GM12875 (cell line): ENCODE measurements at regions not wholly inside any gene's neighbourhood (a gene's known extent, or its start where the extent isn't known, plus 50 kb on each side); places are given as distances from the start of the nearest gene placed in this dataset.

Experiments
- H3K4me3 ChIP-seq: one replicate; pipeline ENCODE4 v1.5.1; 2011; ENCODE audit warnings: low read depth, low read length, control low read depth
- TF ChIP-seq, protein P1 (sequence below): IDR thresholded peaks from 2 replicates; pipeline ENCODE4 v1.5.1; 2011; ENCODE audit warnings: low read depth, mild to moderate bottlenecking, control low read depth, inconsistent platforms, low read length, moderate library complexity, borderline replicate concordance; ENCODE audit not compliant: insufficient read depth

DNA sequence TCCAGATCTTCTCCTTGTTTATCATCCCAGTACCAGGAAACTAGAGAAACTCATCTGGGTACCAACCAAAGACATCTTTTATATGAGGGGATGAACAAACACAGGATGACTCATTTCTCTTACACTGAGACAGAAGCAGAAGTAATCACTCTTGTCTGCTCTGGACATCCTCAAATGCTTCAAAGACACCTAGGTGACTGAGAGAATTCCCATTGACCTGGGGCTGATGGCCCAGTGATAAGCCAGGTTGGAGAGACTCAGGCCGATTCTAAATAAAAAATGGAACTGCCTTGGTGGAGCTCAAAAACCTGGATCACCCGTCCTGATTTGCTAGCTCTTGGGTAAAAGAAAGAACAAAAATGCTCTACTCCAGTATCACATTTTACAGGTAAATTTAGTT is 182.2 kb downstream of the ZNF486 start:
- no peak overlapping the region for H3K4me3 ChIP-seq
- TF ChIP-seq, protein P1, sequence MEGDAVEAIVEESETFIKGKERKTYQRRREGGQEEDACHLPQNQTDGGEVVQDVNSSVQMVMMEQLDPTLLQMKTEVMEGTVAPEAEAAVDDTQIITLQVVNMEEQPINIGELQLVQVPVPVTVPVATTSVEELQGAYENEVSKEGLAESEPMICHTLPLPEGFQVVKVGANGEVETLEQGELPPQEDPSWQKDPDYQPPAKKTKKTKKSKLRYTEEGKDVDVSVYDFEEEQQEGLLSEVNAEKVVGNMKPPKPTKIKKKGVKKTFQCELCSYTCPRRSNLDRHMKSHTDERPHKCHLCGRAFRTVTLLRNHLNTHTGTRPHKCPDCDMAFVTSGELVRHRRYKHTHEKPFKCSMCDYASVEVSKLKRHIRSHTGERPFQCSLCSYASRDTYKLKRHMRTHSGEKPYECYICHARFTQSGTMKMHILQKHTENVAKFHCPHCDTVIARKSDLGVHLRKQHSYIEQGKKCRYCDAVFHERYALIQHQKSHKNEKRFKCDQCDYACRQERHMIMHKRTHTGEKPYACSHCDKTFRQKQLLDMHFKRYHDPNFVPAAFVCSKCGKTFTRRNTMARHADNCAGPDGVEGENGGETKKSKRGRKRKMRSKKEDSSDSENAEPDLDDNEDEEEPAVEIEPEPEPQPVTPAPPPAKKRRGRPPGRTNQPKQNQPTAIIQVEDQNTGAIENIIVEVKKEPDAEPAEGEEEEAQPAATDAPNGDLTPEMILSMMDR, result no peak

DNA sequence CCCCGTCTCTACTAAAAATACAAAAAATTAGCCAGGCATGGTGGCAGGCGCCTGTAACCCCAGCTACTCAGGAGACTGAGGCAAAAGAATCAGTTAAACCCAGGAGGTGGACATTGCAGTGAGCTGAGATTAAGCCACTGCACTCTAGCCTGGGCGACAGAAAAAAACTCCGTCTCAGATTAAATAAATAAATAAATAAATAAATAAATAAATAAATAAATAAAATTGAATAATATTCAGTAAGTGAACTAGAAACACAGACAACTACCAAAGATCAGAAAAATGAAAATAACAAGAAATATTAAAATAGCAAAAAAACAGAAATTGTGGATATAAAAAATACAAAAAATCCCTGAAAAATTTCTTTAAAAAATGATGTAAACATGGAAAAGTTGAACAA is 172.4 kb downstream of the ZNF486 start:
- H3K4me3 ChIP-seq, result no peak overlapping the region
- TF ChIP-seq, protein P1, result no peak

DNA sequence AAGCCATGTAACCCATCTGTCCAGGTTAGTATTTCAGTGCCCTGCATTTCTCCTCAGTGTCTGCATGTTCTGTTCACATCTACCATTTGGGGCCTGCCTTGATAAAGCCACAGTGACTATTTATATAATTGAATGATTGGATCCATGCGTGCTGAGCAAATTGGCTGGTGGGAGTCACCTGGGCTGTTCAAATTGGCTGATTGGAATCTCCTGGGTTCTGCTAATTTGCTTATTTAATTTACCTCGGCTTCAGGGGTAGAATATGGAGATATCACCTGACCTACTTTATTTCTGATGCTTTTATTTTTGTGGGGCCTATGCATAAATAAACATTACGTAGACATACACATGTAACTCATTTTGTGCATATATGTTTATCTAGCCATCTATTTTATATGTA is 167.7 kb downstream of the ZNF486 start:
- TF ChIP-seq, protein P1, result no peak
- no peak overlapping the region for H3K4me3 ChIP-seq

DNA sequence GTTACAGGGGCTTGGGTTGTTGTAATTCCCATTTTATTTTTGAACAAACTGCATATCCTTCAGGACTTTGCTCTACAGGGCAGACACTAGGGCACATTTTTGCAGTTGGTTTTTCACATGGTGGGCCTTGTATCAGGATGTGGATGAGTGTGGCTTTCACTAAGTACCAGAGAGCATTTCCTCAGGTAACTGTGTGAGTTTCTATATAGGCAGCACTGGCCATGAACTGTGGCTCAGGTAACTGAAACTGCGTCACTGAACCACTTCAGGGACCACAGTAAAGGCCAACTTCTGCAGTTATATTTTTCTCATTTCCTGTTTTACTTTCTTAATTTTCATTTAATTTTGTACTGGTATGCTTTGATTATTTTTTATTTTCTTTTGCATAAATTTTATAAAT is 166.5 kb downstream of the ZNF486 start:
- TF ChIP-seq, protein P1, result no peak
- no peak overlapping the region for H3K4me3 ChIP-seq

DNA sequence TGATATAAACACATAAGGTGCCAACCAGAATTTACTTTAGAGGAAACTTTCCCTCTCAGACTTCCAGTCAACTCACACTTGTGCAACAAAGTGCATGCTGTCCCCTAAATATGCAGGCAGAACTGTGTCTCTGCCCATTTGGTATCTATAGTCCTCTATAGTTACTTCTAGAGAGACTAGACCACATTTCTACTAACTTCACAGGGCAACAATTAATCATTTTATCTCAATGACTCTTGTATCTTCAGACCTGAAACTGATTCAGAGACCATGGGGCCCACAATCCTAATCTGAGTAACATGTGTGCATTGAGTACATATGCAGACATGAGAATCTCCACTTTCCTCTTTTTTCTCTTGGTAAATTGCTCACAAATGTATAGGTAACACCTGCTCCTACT is 158.1 kb downstream of the ZNF486 start:
- TF ChIP-seq, protein P1, result no peak

DNA sequence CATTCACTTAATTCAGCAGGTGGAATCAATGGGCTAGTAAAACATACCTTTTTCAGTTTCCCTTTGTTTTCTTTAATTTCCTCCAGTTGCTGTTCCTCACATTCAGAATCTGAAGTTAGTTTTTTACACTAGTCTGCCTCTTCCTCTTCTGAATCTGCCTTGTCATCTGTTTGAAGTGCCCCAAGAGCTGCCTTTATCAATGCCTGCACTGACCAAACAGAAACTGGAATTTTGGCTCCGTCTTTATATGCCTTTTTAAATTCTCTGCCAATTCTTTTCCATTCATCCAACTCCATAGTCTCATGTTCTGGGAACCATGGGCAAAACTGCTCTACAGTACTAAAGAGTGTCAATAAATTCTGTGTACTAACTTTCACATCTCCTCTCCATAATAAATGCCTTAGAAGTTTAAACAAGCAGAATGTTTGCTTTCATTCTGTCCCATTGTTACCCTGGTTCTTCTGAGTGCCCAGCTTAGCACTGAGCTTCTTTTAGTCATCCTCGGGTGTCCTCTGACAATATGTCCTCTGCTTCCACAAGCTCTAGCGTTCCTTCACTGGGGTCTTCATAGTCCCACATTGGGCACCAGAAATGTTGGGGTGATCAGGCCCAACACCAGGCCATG is 154.2 kb downstream of the ZNF486 start:
- TF ChIP-seq, protein P1, result no peak
- no peak overlapping the region for H3K4me3 ChIP-seq

More for the DNA sequence above, 158.1 kb downstream of the ZNF486 start:
- no peak overlapping the region for H3K4me3 ChIP-seq

DNA sequence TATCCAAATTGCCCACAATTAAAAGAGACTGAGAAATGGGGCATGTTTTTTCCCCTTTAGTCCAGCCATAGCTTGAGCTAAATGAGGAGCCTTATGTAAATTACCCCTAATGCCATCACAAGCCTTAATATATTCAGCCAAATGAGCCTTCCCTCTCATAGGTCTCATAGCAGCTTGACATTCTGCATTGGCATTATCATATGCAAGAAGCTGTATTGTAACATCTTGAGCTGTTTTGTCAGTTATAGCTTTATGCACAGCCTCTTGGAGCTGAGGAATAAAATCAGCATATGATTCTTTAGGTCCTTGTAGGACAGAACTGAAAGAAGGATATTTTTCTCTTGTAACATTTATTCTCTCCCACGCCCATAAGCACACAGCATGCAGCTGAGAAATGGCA is 153.2 kb downstream of the ZNF486 start:
- TF ChIP-seq, protein P1, result no peak
- H3K4me3 ChIP-seq, result no peak overlapping the region
